KMS-11 (cell line): ENCODE measurements at regions not wholly inside any gene's neighbourhood (a gene's known extent, or its start where the extent isn't known, plus 50 kb on each side); places are given as distances from the start of the nearest gene placed in this dataset.

Experiments used
- H2AFZ ChIP-seq: fragments of 200-600 bp; sonication (generic); 2 replicates; pipeline ENCODE4 v1.6.1; 2016; ENCODE audit warnings: antibody characterized with exemption, mixed run types, low read depth
- H3K27ac ChIP-seq: fragments of 200-600 bp; sonication (generic); 2 replicates; pipeline ENCODE4 v1.6.1; 2016; ENCODE audit warnings: mild to moderate bottlenecking, mixed run types
- H3K27me3 ChIP-seq: fragments of 200-600 bp; sonication (generic); 2 replicates; pipeline ENCODE4 v1.6.1; 2017; ENCODE audit warnings: mild to moderate bottlenecking, low read depth, mixed run types, moderate library complexity; ENCODE audit not compliant: insufficient read depth
- H3K36me3 ChIP-seq: fragments of 200-600 bp; sonication (generic); 2 replicates; pipeline ENCODE4 v1.6.1; 2017; ENCODE audit warnings: mild to moderate bottlenecking, mixed run types; ENCODE audit not compliant: insufficient read depth
- H3K4me1 ChIP-seq: fragments of 200-600 bp; sonication (generic); 2 replicates; pipeline ENCODE4 v1.6.1; 2016; ENCODE audit warnings: mild to moderate bottlenecking, low read depth, mixed run types; ENCODE audit not compliant: poor library complexity, severe bottlenecking
- H3K4me2 ChIP-seq: fragments of 200-600 bp; sonication (generic); 2 replicates; pipeline ENCODE4 v1.7.0; 2016; ENCODE audit warnings: mild to moderate bottlenecking, mixed run types
- H3K4me3 ChIP-seq: fragments of 200-600 bp; sonication (generic); IDR thresholded peaks from 2 replicates; pipeline ENCODE4 v1.6.1; 2017; ENCODE audit warnings: low read depth, low read length, mixed read lengths; ENCODE audit not compliant: insufficient read depth
- H3K79me2 ChIP-seq: fragments of 200-600 bp; sonication (generic); 2 replicates; pipeline ENCODE4 v1.6.1; 2016; ENCODE audit warnings: low read depth, mixed run types; ENCODE audit not compliant: insufficient read depth
- H3K9ac ChIP-seq: fragments of 200-600 bp; sonication (generic); 2 replicates; pipeline ENCODE4 v1.6.1; 2016; ENCODE audit warnings: mild to moderate bottlenecking, mixed run types
- H4K20me1 ChIP-seq: fragments of 200-600 bp; sonication (generic); 2 replicates; pipeline ENCODE4 v1.6.1; 2016; ENCODE audit warnings: mild to moderate bottlenecking, mixed run types; ENCODE audit not compliant: insufficient read depth
- TF ChIP-seq, protein P1 (sequence below): fragments of 200-600 bp; sonication (generic); conservative IDR thresholded peaks from 2 replicates; pipeline ENCODE4 v1.6.1; 2017; ENCODE audit warnings: low read depth, mild to moderate bottlenecking, antibody characterized with exemption, low read length, moderate library complexity, mixed read lengths

DNA sequence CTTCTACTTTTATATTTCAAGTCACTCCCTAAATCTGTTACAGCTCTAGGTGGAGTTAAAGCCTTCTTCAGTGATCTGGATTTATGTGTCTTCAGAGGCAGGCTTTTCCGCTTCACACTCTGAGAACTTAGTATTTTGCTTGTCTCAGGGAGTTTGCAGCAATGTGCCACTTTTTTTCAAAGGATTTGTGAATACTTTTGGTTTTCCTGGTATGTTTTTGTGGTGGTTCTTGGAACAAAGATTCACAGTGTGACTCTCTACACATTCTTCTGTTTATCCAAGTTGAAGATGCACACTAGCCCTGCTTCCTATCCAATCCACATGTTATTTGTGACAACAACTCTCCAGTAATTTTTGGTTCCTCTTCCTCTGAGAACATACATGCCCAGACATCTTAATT is 1253.7 kb downstream of the TECRL start:
- H3K27me3 ChIP-seq, result no peaks in the 10 kb centered on the region
- H3K4me2 ChIP-seq, result no peak overlapping the region
- H3K4me3 ChIP-seq, result no peak overlapping the region
- TF ChIP-seq, protein P1, sequence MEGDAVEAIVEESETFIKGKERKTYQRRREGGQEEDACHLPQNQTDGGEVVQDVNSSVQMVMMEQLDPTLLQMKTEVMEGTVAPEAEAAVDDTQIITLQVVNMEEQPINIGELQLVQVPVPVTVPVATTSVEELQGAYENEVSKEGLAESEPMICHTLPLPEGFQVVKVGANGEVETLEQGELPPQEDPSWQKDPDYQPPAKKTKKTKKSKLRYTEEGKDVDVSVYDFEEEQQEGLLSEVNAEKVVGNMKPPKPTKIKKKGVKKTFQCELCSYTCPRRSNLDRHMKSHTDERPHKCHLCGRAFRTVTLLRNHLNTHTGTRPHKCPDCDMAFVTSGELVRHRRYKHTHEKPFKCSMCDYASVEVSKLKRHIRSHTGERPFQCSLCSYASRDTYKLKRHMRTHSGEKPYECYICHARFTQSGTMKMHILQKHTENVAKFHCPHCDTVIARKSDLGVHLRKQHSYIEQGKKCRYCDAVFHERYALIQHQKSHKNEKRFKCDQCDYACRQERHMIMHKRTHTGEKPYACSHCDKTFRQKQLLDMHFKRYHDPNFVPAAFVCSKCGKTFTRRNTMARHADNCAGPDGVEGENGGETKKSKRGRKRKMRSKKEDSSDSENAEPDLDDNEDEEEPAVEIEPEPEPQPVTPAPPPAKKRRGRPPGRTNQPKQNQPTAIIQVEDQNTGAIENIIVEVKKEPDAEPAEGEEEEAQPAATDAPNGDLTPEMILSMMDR, result no peak
- H2AFZ ChIP-seq, result no peak overlapping the region
- H3K4me1 ChIP-seq, result no peaks in the 10 kb centered on the region
- H3K9ac ChIP-seq, result no peak overlapping the region
- H3K27ac ChIP-seq, result no peak overlapping the region
- H3K36me3 ChIP-seq, result no peaks in the 10 kb centered on the region
- H4K20me1 ChIP-seq, result no peaks in the 10 kb centered on the region
- H3K79me2 ChIP-seq, result no peaks in the 10 kb centered on the region

DNA sequence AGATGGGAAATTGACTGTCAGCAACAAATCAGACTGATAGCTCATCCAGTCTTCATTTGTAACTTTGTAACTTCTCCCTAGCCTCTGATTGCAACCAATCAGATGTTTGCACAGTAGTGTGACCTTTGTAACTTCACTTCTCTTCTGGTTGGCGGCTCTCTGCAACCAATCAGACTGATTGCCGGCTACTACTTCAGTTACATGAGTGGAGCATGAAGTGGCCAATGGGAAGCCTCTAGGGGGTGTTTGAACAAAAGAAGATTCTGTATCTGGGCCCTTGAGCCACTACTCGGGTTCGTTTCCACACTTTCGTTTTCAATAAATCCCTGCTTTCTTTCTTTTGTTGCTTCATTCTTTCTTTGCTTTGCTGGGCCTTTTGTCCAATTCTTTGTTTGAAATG is 1285.8 kb downstream of the TECRL start:
- Histone ChIP-seq H2AFZ (no peak overlapping the region), H3K36me3 (no peaks in the 10 kb centered on the region), H4K20me1 (no peaks in the 10 kb centered on the region), H3K27me3 (no peaks in the 10 kb centered on the region), H3K27ac (no peak overlapping the region), H3K4me1 (no peaks in the 10 kb centered on the region), H3K79me2 (no peaks in the 10 kb centered on the region), H3K4me2 (no peak overlapping the region), H3K9ac (no peak overlapping the region), H3K4me3 (no peak overlapping the region)
- TF ChIP-seq, protein P1, result no peak

DNA sequence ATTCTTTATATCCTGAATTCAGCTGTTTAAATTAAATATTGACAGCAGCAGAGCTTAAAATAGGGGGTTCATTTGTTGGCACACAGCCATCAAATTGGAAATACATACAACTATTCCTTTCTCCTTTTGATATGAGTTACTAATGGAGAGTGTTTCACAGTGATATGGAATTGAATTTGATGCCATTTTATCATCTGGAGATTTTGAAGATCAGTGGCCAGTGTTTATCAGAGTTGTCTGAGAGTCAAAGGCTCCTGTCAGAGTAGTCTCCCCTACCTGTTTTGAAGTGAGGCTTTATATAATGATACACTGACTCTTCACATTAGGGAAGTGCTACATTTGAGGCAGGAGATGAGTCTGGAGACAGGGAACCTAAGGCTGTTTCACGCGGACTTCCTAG is 1286.3 kb downstream of the TECRL start:
- Histone ChIP-seq H3K4me2 (no peak overlapping the region), H3K27ac (no peak overlapping the region), H3K4me3 (no peak overlapping the region), H3K4me1 (no peaks in the 10 kb centered on the region), H4K20me1 (no peaks in the 10 kb centered on the region), H3K36me3 (no peaks in the 10 kb centered on the region), H3K79me2 (no peaks in the 10 kb centered on the region), H3K27me3 (no peaks in the 10 kb centered on the region), H3K9ac (no peak overlapping the region), H2AFZ (no peak overlapping the region)
- TF ChIP-seq, protein P1, result no peak

DNA sequence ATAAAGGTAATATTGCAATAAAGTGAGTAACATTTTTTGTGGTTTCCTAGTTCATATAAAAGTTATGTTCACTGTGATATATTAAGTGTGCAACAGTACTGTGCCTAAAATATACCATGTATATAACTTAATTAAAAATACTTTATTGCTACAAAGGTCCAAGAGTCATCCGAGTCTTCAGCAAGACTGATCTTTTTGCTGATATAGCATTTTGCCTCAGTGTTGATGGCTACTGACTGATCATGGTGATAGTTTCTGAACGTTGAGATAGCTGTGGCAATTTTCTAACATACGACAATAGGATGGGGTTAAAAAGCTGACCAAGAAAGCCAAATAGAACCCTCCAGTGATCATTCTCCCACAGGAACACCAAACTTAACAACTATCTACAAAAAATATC is 1302.7 kb downstream of the TECRL start:
- H3K4me2 ChIP-seq, result no peak overlapping the region
- H3K4me1 ChIP-seq, result no peaks in the 10 kb centered on the region
- TF ChIP-seq, protein P1, result no peak
- H3K9ac ChIP-seq, result no peak overlapping the region
- no peak overlapping the region for H2AFZ ChIP-seq
- H3K79me2 ChIP-seq, result no peaks in the 10 kb centered on the region
- H3K27me3 ChIP-seq, result no peaks in the 10 kb centered on the region
- H4K20me1 ChIP-seq, result no peaks in the 10 kb centered on the region
- no peak overlapping the region for H3K4me3 ChIP-seq
- H3K36me3 ChIP-seq, result no peaks in the 10 kb centered on the region
- H3K27ac ChIP-seq, result no peak overlapping the region

DNA sequence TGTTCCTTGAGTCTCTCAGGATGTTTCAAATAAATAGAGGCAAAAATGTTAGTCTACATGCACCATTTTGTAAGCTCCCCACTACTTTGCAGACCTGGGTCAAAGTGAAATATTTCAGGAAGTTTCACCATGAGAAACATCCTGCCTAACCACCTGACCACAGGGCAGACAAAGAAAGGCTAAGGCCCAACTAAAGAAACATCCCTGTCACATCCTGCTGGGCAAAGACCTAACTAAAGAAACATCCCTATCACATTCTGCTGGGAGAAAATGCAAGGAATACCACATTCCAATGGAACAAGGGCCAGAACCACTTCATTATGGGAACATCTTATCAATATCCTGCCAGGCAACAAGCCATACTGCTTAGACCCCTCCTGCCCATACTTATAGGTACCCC is 1303.4 kb downstream of the TECRL start:
- H3K79me2 ChIP-seq, result no peaks in the 10 kb centered on the region
- no peaks in the 10 kb centered on the region for H3K36me3 ChIP-seq
- TF ChIP-seq, protein P1, result no peak
- no peaks in the 10 kb centered on the region for H3K4me1 ChIP-seq
- H3K27me3 ChIP-seq, result no peaks in the 10 kb centered on the region
- no peaks in the 10 kb centered on the region for H4K20me1 ChIP-seq
- no peak overlapping the region for H3K27ac ChIP-seq
- no peak overlapping the region for H3K4me3 ChIP-seq
- H2AFZ ChIP-seq, result no peak overlapping the region
- no peak overlapping the region for H3K9ac ChIP-seq
- no peak overlapping the region for H3K4me2 ChIP-seq
